Neural crest cell (in vitro differentiated cells): ENCODE measurements at regions not wholly inside any gene's neighbourhood (a gene's known extent, or its start where the extent isn't known, plus 50 kb on each side); places are given as distances from the start of the nearest gene placed in this dataset.

Experiments used
- DNase-seq: peaks from one replicate; pipeline ENCODE4 v3.0.0; 2021; ENCODE audit warnings: low read depth, mixed read lengths, low spot score
- H3K27ac Mint-ChIP-seq: one replicate; pipeline ENCODE4 v1.8.0; 2021; ENCODE audit warnings: mild to moderate bottlenecking, mixed read lengths; ENCODE audit not compliant: unreplicated experiment
- H3K27me3 Mint-ChIP-seq: 2 replicates; pipeline ENCODE4 v1.8.0; 2021; ENCODE audit warnings: low read depth, mild to moderate bottlenecking, mixed read lengths
- H3K36me3 Mint-ChIP-seq: 2 replicates; pipeline ENCODE4 v1.8.0; 2021; ENCODE audit warnings: low read depth, mild to moderate bottlenecking, mixed read lengths
- H3K4me1 Mint-ChIP-seq: 2 replicates; pipeline ENCODE4 v1.8.0; 2021; ENCODE audit warnings: mixed read lengths
- H3K4me3 Mint-ChIP-seq: one replicate; pipeline ENCODE4 v1.8.0; 2021; ENCODE audit warnings: mild to moderate bottlenecking, mixed read lengths
- H3K9me3 Mint-ChIP-seq: 2 replicates; pipeline ENCODE4 v1.8.0; 2021; ENCODE audit warnings: mixed read lengths
- CTCF ChIP-seq: fragments of 200-600 bp; sonication (generic); conservative IDR thresholded peaks from 2 replicates; pipeline ENCODE4 v1.5.0; 2021; ENCODE audit warnings: antibody characterized with exemption, mild to moderate bottlenecking

- Mint-ChIP-seq H3K4me3 (no peak overlapping the region), H3K27me3 (peaks cover 2% of the 10 kb centered on the region), H3K36me3 (no peaks in the 10 kb centered on the region), H3K9me3 (peaks cover 14% of the 10 kb centered on the region), H3K4me1 (no peaks in the 10 kb centered on the region), H3K27ac (no peak overlapping the region)
- no peak for DNase-seq
- TF ChIP-seq CTCF: no peak
Observed at GRCh38 chr6:47426524-47427302, 50.9 kb upstream of the CD2AP start.

GRCh38 chr6:47427680-47428079, 49.9 kb upstream of the CD2AP start:
- no peaks in the 10 kb centered on the region for H3K27me3 Mint-ChIP-seq
- H3K9me3 Mint-ChIP-seq: peaks cover 14% of the 10 kb centered on the region
- no peaks in the 10 kb centered on the region for H3K4me1 Mint-ChIP-seq
- no peak for TF ChIP-seq CTCF
- no peak overlapping the region for H3K4me3 Mint-ChIP-seq
- DNase-seq: no peak
- no peak overlapping the region for H3K27ac Mint-ChIP-seq
- H3K36me3 Mint-ChIP-seq: no peaks in the 10 kb centered on the region
